ENCODE measurements at regions not wholly inside any gene's neighbourhood (a gene's known extent, or its start where the extent isn't known, plus 50 kb on each side); places are given as distances from the start of the nearest gene placed in this dataset.

- H3K36me3 ChIP-seq (ENCODE audit: control insufficient read depth in 1 of 2, insufficient read depth in 2 of 2, low read depth in 1 of 2, low read length in 2 of 2): no peaks in the 10 kb centered on the region
- peak overlapping the region in 1 of 2 experiments; percentile 75 for H3K4me3 ChIP-seq (ENCODE audit: insufficient read depth in 1 of 2, low read depth in 1 of 2, low read length in 2 of 2)
- no peak overlapping the region for H2BK12ac ChIP-seq (ENCODE audit: low read length in 2 of 2)
- peak overlapping the region; percentile 83 for H3K9ac ChIP-seq (ENCODE audit: low read length)
- H3K9me3 ChIP-seq (ENCODE audit: control insufficient read depth, low read length): no peaks in the 10 kb centered on the region
- H4K8ac ChIP-seq (ENCODE audit: low read length): peak overlapping the region; percentile 62
- DNase-seq: peak; percentile 82
- no peaks in the 10 kb centered on the region for H3K79me1 ChIP-seq (replicated peaks; ENCODE audit: low read length, poor library complexity, severe bottlenecking)
- no peak overlapping the region for H2BK5ac ChIP-seq (ENCODE audit: low read depth, low read length, poor library complexity, severe bottlenecking)
- H3K14ac ChIP-seq (ENCODE audit: low read length in 2 of 2): no peak overlapping the region
- no peak overlapping the region for H3K23ac ChIP-seq (ENCODE audit: low read length in 2 of 2)
- H3K4ac ChIP-seq (ENCODE audit: low read depth in 1 of 2, low read length in 2 of 2): peak overlapping the region in 1 of 2 experiments; percentile 47
- H2BK15ac ChIP-seq (ENCODE audit: low read depth, poor library complexity, severe bottlenecking): no peak overlapping the region
- no peak overlapping the region for H2BK120ac ChIP-seq (ENCODE audit: low read depth, low read length)
- H3K27me3 ChIP-seq (ENCODE audit: control insufficient read depth in 1 of 2, insufficient read depth in 1 of 2, low read length in 2 of 2): peaks cover 4 to 18% of the 10 kb centered on the region in 2 experiments
- H3K18ac ChIP-seq (ENCODE audit: low read depth in 1 of 2, low read length in 2 of 2): peak overlapping the region in 1 of 2 experiments; percentile 59
- H2AFZ ChIP-seq (ENCODE audit: low read depth, low read length): no peak overlapping the region
- H3K4me2 ChIP-seq (ENCODE audit: low read length, poor library complexity, severe bottlenecking): peak overlapping the region; percentile 57
- H3K4me1 ChIP-seq (ENCODE audit: control insufficient read depth, insufficient read depth, low read depth, low read length): no peaks in the 10 kb centered on the region
- no peak overlapping the region for H3K27ac ChIP-seq (ENCODE audit: low read length, poor library complexity, severe bottlenecking)
- H2AK5ac ChIP-seq (ENCODE audit: low read length, severe bottlenecking): no peak overlapping the region
- WGBS: 33% methylated on average over 21 of the region's 27 CpGs
- H4K91ac ChIP-seq (ENCODE audit: low read length): no peak overlapping the region
Observed at GRCh38 chr5:71782771-71783770, 64.0 kb downstream of the CARTPT start.

DNA sequence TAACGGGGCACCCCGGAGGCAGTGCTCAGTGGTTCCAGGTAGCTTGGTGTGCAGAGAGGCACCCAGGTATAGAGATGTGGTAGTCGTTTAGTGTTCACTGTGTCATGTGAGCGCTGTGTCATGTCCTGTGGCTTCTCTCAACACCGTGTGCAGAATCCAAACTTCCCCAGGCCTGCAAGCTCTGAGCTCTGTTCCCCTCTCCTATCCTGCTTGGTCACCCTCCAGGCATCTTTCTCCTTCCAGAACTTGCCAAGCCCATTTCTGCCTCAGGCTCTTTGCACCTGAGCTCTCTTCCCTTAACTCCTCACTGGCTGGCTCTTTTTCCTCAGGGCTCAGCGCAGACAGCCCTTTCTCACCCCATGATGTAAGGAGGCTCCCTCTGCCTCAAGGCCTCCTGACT, 64.8 kb downstream of the CARTPT start:
- no peak overlapping the region for H3K4me2 ChIP-seq (ENCODE audit: low read length, poor library complexity, severe bottlenecking)
- H3K4ac ChIP-seq (ENCODE audit: low read depth in 1 of 2, low read length in 2 of 2): no peak overlapping the region
- H3K36me3 ChIP-seq (ENCODE audit: control insufficient read depth in 1 of 2, insufficient read depth in 2 of 2, low read depth in 1 of 2, low read length in 2 of 2): no peaks in the 10 kb centered on the region
- no peak overlapping the region for H2AK5ac ChIP-seq (ENCODE audit: low read length, severe bottlenecking)
- no peak overlapping the region for H3K27ac ChIP-seq (ENCODE audit: low read length, poor library complexity, severe bottlenecking)
- no peaks in the 10 kb centered on the region for H3K79me1 ChIP-seq (replicated peaks; ENCODE audit: low read length, poor library complexity, severe bottlenecking)
- DNase-seq: no peak
- no peak overlapping the region for H2BK5ac ChIP-seq (ENCODE audit: low read depth, low read length, poor library complexity, severe bottlenecking)
- no peak overlapping the region for H3K4me3 ChIP-seq (ENCODE audit: insufficient read depth in 1 of 2, low read depth in 1 of 2, low read length in 2 of 2)
- peaks cover 6 to 21% of the 10 kb centered on the region in 2 experiments for H3K27me3 ChIP-seq (ENCODE audit: control insufficient read depth in 1 of 2, insufficient read depth in 1 of 2, low read length in 2 of 2)
- H2AFZ ChIP-seq (ENCODE audit: low read depth, low read length): no peak overlapping the region
- H3K9me3 ChIP-seq (ENCODE audit: control insufficient read depth, low read length): no peaks in the 10 kb centered on the region
- H2BK12ac ChIP-seq (ENCODE audit: low read length in 2 of 2): peak overlapping the region in 1 of 2 experiments; percentile 84
- H3K23ac ChIP-seq (ENCODE audit: low read length in 2 of 2): no peak overlapping the region
- no peak overlapping the region for H2BK120ac ChIP-seq (ENCODE audit: low read depth, low read length)
- no peak overlapping the region for H3K18ac ChIP-seq (ENCODE audit: low read depth in 1 of 2, low read length in 2 of 2)
- H2BK15ac ChIP-seq (ENCODE audit: low read depth, poor library complexity, severe bottlenecking): no peak overlapping the region
- H3K9ac ChIP-seq (ENCODE audit: low read length): peak overlapping the region; percentile 83
- 94% methylated on average over 5 of the region's 6 CpGs for WGBS
- H4K91ac ChIP-seq (ENCODE audit: low read length): no peak overlapping the region
- no peaks in the 10 kb centered on the region for H3K4me1 ChIP-seq (ENCODE audit: control insufficient read depth, insufficient read depth, low read depth, low read length)
- H4K8ac ChIP-seq (ENCODE audit: low read length): peak overlapping the region; percentile 27
- peak overlapping the region in 1 of 2 experiments; percentile 77 for H3K14ac ChIP-seq (ENCODE audit: low read length in 2 of 2)

- H3K9me3 ChIP-seq (ENCODE audit: control insufficient read depth, low read length): peaks cover 2% of the 10 kb centered on the region
- H4K8ac ChIP-seq (ENCODE audit: low read length): no peak overlapping the region
- no peak overlapping the region for H2AFZ ChIP-seq (ENCODE audit: low read depth, low read length)
Observed at GRCh38 chr5:71786337-71787055, 67.4 kb downstream of the CARTPT start.

DNA sequence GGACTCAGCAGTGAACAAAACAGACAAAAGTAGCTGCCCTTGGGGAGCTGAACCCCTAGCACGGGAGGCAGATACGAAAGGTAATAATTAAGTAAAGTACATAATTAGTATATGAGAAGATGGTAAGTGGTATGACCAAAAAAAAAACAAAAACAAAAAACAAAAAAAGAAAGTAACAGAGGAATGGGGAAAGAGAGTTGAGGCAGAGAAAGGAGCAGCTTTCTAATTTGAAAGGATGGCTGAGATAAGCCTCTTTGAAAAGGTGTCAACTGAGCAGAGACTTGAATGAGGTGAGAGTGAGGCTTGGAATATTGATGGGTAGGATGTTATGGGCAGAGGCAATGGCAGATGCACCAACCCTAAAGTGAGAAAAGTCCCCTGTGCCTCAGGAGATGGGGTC, 69.7 kb downstream of the CARTPT start:
- Histone ChIP-seq H2BK12ac (ENCODE audit: low read length in 2 of 2) (no peak overlapping the region), H2BK15ac (ENCODE audit: low read depth, poor library complexity, severe bottlenecking) (no peak overlapping the region), H2BK120ac (ENCODE audit: low read depth, low read length) (no peak overlapping the region), H2AK5ac (ENCODE audit: low read length, severe bottlenecking) (no peak overlapping the region), H4K91ac (ENCODE audit: low read length) (no peak overlapping the region), H3K18ac (ENCODE audit: low read depth in 1 of 2, low read length in 2 of 2) (no peak overlapping the region), H3K23ac (ENCODE audit: low read length in 2 of 2) (no peak overlapping the region), H3K9ac (ENCODE audit: low read length) (no peak overlapping the region), H2AFZ (ENCODE audit: low read depth, low read length) (no peak overlapping the region), H3K4ac (ENCODE audit: low read depth in 1 of 2, low read length in 2 of 2) (no peak overlapping the region), H3K36me3 (ENCODE audit: control insufficient read depth in 1 of 2, insufficient read depth in 2 of 2, low read depth in 1 of 2, low read length in 2 of 2) (no peaks in the 10 kb centered on the region), H3K4me1 (ENCODE audit: control insufficient read depth, insufficient read depth, low read depth, low read length) (no peaks in the 10 kb centered on the region), H3K27ac (ENCODE audit: low read length, poor library complexity, severe bottlenecking) (no peak overlapping the region), H3K9me3 (ENCODE audit: control insufficient read depth, low read length) (peaks cover 2% of the 10 kb centered on the region), H3K27me3 (ENCODE audit: control insufficient read depth in 1 of 2, insufficient read depth in 1 of 2, low read length in 2 of 2) (peaks cover 10 to 20% of the 10 kb centered on the region in 2 experiments), H3K14ac (ENCODE audit: low read length in 2 of 2) (no peak overlapping the region), H3K4me2 (ENCODE audit: low read length, poor library complexity, severe bottlenecking) (no peak overlapping the region), H3K79me1 (replicated peaks; ENCODE audit: low read length, poor library complexity, severe bottlenecking) (no peaks in the 10 kb centered on the region), H4K8ac (ENCODE audit: low read length) (peak overlapping the region; percentile 19), H2BK5ac (ENCODE audit: low read depth, low read length, poor library complexity, severe bottlenecking) (no peak overlapping the region), H3K4me3 (ENCODE audit: insufficient read depth in 1 of 2, low read depth in 1 of 2, low read length in 2 of 2) (no peak overlapping the region)
- DNase-seq: no peak
- 100% methylated on average over 1 of the region's 2 CpGs for WGBS

More at GRCh38 chr5:71786337-71787055, 67.4 kb downstream of the CARTPT start:
- Histone ChIP-seq H3K36me3 (ENCODE audit: control insufficient read depth in 1 of 2, insufficient read depth in 2 of 2, low read depth in 1 of 2, low read length in 2 of 2) (no peaks in the 10 kb centered on the region), H2BK5ac (ENCODE audit: low read depth, low read length, poor library complexity, severe bottlenecking) (no peak overlapping the region), H3K27me3 (ENCODE audit: control insufficient read depth in 1 of 2, insufficient read depth in 1 of 2, low read length in 2 of 2) (peaks cover 10 to 22% of the 10 kb centered on the region in 2 experiments), H2AK5ac (ENCODE audit: low read length, severe bottlenecking) (no peak overlapping the region), H3K9ac (ENCODE audit: low read length) (no peak overlapping the region), H2BK120ac (ENCODE audit: low read depth, low read length) (no peak overlapping the region), H2BK15ac (ENCODE audit: low read depth, poor library complexity, severe bottlenecking) (no peak overlapping the region), H3K27ac (ENCODE audit: low read length, poor library complexity, severe bottlenecking) (no peak overlapping the region), H3K4me2 (ENCODE audit: low read length, poor library complexity, severe bottlenecking) (no peak overlapping the region), H3K18ac (ENCODE audit: low read depth in 1 of 2, low read length in 2 of 2) (no peak overlapping the region), H3K4ac (ENCODE audit: low read depth in 1 of 2, low read length in 2 of 2) (no peak overlapping the region), H3K79me1 (replicated peaks; ENCODE audit: low read length, poor library complexity, severe bottlenecking) (no peaks in the 10 kb centered on the region), H3K4me1 (ENCODE audit: control insufficient read depth, insufficient read depth, low read depth, low read length) (no peaks in the 10 kb centered on the region), H3K14ac (ENCODE audit: low read length in 2 of 2) (no peak overlapping the region), H3K23ac (ENCODE audit: low read length in 2 of 2) (no peak overlapping the region), H2BK12ac (ENCODE audit: low read length in 2 of 2) (no peak overlapping the region), H3K4me3 (ENCODE audit: insufficient read depth in 1 of 2, low read depth in 1 of 2, low read length in 2 of 2) (no peak overlapping the region), H4K91ac (ENCODE audit: low read length) (no peak overlapping the region)
- 78% methylated on average over 7 of the region's 8 CpGs for WGBS
- no peak for DNase-seq

Measured in mesenchymal stem cell (in vitro differentiated cells and primary cell).